Activated CD8-positive, alpha-beta memory T cell treated with anti-CD3 and anti-CD28 coated beads, Interleukin-2, amount 10 ng/mL, durations not matched to agents 7 days and 5 days (primary cell): ENCODE measurements at regions not wholly inside any gene's neighbourhood (a gene's known extent, or its start where the extent isn't known, plus 50 kb on each side); places are given as distances from the start of the nearest gene placed in this dataset.

ENCODE experiments used
- ATAC-seq: fragments of 150-1000 bp; cut with Tn5 transposase; one replicate; pipeline ENCODE4 v1.10.0; 2021; ENCODE audit warnings: moderate library complexity
- CTCF ChIA-PET: fragments of 350-600 bp; sonication (Branson Sonifier 250); formaldehyde crosslinking; loops from one replicate; lab custom pipeline; 2021; ENCODE audit warnings: antibody characterized with exemption; lab: Charles Lee
- DNase-seq: peaks from one replicate; pipeline ENCODE4 v3.0.0-alpha.2; 2020
- H3K27ac Mint-ChIP-seq: one replicate; pipeline ENCODE4 v1.8.0; 2021; ENCODE audit warnings: mild to moderate bottlenecking, mixed read lengths
- H3K27me3 Mint-ChIP-seq: one replicate; pipeline ENCODE4 v1.8.0; 2021; ENCODE audit warnings: mixed read lengths
- H3K36me3 Mint-ChIP-seq: one replicate; pipeline ENCODE4 v1.8.0; 2021; ENCODE audit warnings: mild to moderate bottlenecking, mixed read lengths
- H3K4me1 Mint-ChIP-seq: one replicate; pipeline ENCODE4 v1.8.0; 2021; ENCODE audit warnings: mixed read lengths
- H3K4me3 Mint-ChIP-seq: one replicate; pipeline ENCODE4 v1.8.0; 2021; ENCODE audit warnings: mild to moderate bottlenecking, moderate library complexity, mixed read lengths
- H3K9me3 Mint-ChIP-seq: one replicate; pipeline ENCODE4 v1.8.0; 2022; ENCODE audit warnings: low read depth, mixed read lengths

- Mint-ChIP-seq H3K4me1 (no peaks in the 10 kb centered on the region), H3K27ac (no peak overlapping the region), H3K36me3 (no peaks in the 10 kb centered on the region), H3K27me3 (no peaks in the 10 kb centered on the region), H3K4me3 (no peak overlapping the region), H3K9me3 (no peaks in the 10 kb centered on the region)
- DNase-seq, result no peak
- ATAC-seq, result no peak
- CTCF ChIA-PET, result no interaction called here
Measured at GRCh38 chr2:58866040-58866439, 624.9 kb upstream of the FANCL start.

GRCh38 chr2:58865436-58865835, 624.3 kb upstream of the FANCL start:
- H3K27me3 Mint-ChIP-seq, result no peaks in the 10 kb centered on the region
- H3K4me1 Mint-ChIP-seq, result no peaks in the 10 kb centered on the region
- DNase-seq, result no peak
- ATAC-seq, result no peak
- CTCF ChIA-PET, result no interaction called here
- no peaks in the 10 kb centered on the region for H3K36me3 Mint-ChIP-seq
- H3K4me3 Mint-ChIP-seq, result no peak overlapping the region
- no peak overlapping the region for H3K27ac Mint-ChIP-seq
- H3K9me3 Mint-ChIP-seq, result no peaks in the 10 kb centered on the region

- CTCF ChIA-PET, result no interaction called here
- ATAC-seq (no peak), DNase-seq (no peak)
- Mint-ChIP-seq H3K27me3 (no peaks in the 10 kb centered on the region), H3K9me3 (no peaks in the 10 kb centered on the region), H3K4me3 (no peak overlapping the region), H3K36me3 (no peaks in the 10 kb centered on the region), H3K4me1 (no peaks in the 10 kb centered on the region), H3K27ac (no peak overlapping the region)
Measured at GRCh38 chr2:58862244-58862643, 621.1 kb upstream of the FANCL start.

- H3K27ac Mint-ChIP-seq, result no peak overlapping the region
- DNase-seq, result no peak
- H3K4me3 Mint-ChIP-seq, result no peak overlapping the region
- H3K9me3 Mint-ChIP-seq, result no peaks in the 10 kb centered on the region
- H3K4me1 Mint-ChIP-seq, result no peaks in the 10 kb centered on the region
- CTCF ChIA-PET, result no interaction called here
- ATAC-seq, result no peak
- no peaks in the 10 kb centered on the region for H3K36me3 Mint-ChIP-seq
- H3K27me3 Mint-ChIP-seq, result no peaks in the 10 kb centered on the region
Measured at GRCh38 chr2:58860586-58860985, 619.5 kb upstream of the FANCL start.

DNA sequence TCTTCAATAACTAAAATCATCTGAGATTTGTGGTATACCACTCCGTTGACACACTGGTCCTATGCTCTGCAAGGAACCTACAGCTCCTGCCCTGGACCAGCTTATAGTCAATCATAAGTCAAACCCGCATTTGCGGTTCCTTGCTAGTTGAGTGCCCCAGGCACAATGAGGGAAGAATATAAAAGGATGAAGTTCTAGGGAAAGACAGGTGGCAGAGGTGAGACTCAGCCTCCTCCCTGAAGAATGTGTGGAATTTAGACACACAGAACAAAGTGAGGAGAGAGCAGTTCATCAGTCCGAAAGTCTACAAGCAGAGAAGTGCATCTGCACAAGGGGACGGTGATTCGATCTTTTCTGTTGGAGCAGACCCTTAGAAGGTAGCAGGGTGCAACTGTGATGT, 615.0 kb upstream of the FANCL start:
- H3K4me3 Mint-ChIP-seq, result no peak overlapping the region
- H3K4me1 Mint-ChIP-seq, result no peaks in the 10 kb centered on the region
- no peak for ATAC-seq
- DNase-seq, result no peak
- CTCF ChIA-PET, result no interaction called here
- H3K27me3 Mint-ChIP-seq, result no peaks in the 10 kb centered on the region
- no peak overlapping the region for H3K27ac Mint-ChIP-seq
- no peaks in the 10 kb centered on the region for H3K9me3 Mint-ChIP-seq
- H3K36me3 Mint-ChIP-seq, result no peaks in the 10 kb centered on the region

- ATAC-seq (no peak), DNase-seq (no peak)
- CTCF ChIA-PET, result no interaction called here
- H3K27ac Mint-ChIP-seq, result no peak overlapping the region
- H3K9me3 Mint-ChIP-seq, result no peaks in the 10 kb centered on the region
- no peaks in the 10 kb centered on the region for H3K36me3 Mint-ChIP-seq
- no peak overlapping the region for H3K4me3 Mint-ChIP-seq
- no peaks in the 10 kb centered on the region for H3K27me3 Mint-ChIP-seq
- H3K4me1 Mint-ChIP-seq, result no peaks in the 10 kb centered on the region
Measured at GRCh38 chr2:58853420-58853819, 612.3 kb upstream of the FANCL start.

DNA sequence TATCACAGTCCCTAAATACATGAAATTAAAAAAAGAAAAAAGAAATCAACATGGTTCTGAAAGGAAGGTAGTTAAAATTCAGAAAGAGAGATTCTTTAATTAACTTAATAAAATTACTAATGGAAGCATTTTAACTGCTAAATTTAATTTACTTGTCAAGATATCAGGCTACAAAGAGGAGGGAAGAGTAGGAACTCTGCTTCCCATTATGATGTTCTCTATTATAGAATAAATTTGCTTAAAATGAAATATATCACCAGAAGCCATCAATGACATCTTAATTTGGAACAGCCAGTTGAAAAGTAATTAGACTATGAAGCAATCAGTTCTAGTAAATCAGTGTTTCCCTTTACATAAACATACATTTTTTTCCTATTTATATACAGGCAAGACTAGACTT, 611.8 kb upstream of the FANCL start:
- H3K27me3 Mint-ChIP-seq, result no peaks in the 10 kb centered on the region
- no peak for ATAC-seq

DNA sequence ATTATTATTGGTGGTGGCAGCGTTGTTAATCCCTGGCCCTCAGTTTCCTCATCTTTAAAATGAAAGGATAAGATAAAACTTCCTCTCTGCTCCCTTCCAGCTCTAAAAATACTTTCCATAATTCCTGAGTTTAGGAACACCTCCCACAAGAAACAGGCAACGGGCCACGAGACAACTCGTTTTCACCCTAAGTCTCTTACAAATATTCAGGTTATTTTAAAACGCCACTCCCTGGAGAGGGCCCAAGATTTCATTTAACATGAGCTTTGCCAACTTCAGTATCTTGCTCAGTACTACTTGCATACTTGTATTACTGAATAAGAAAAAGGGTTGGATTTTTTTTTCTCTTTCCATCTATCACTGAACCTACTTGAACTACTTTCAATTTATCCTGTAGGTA, 611.1 kb upstream of the FANCL start:
- Mint-ChIP-seq H3K27me3 (no peaks in the 10 kb centered on the region), H3K36me3 (no peaks in the 10 kb centered on the region), H3K4me1 (no peaks in the 10 kb centered on the region), H3K9me3 (no peaks in the 10 kb centered on the region), H3K27ac (no peak overlapping the region), H3K4me3 (no peak overlapping the region)
- no peak for ATAC-seq
- DNase-seq, result no peak
- CTCF ChIA-PET, result no interaction called here

More for the DNA sequence above, 611.8 kb upstream of the FANCL start:
- no peaks in the 10 kb centered on the region for H3K9me3 Mint-ChIP-seq
- H3K36me3 Mint-ChIP-seq, result no peaks in the 10 kb centered on the region
- no peaks in the 10 kb centered on the region for H3K4me1 Mint-ChIP-seq
- DNase-seq, result no peak
- no peak overlapping the region for H3K27ac Mint-ChIP-seq
- no peak overlapping the region for H3K4me3 Mint-ChIP-seq
- CTCF ChIA-PET, result no interaction called here

GRCh38 chr2:58851598-58851997, 610.5 kb upstream of the FANCL start:
- ATAC-seq (no peak), DNase-seq (no peak)
- H3K4me1 Mint-ChIP-seq, result no peaks in the 10 kb centered on the region
- no peaks in the 10 kb centered on the region for H3K36me3 Mint-ChIP-seq
- H3K4me3 Mint-ChIP-seq, result no peak overlapping the region
- H3K27me3 Mint-ChIP-seq, result no peaks in the 10 kb centered on the region
- H3K27ac Mint-ChIP-seq, result no peak overlapping the region
- CTCF ChIA-PET, result no interaction called here
- no peaks in the 10 kb centered on the region for H3K9me3 Mint-ChIP-seq

- Mint-ChIP-seq H3K9me3 (no peaks in the 10 kb centered on the region), H3K36me3 (no peaks in the 10 kb centered on the region), H3K27ac (no peak overlapping the region), H3K27me3 (no peaks in the 10 kb centered on the region), H3K4me1 (no peaks in the 10 kb centered on the region), H3K4me3 (no peak overlapping the region)
- DNase-seq (no peak), ATAC-seq (no peak)
- CTCF ChIA-PET, result no interaction called here
Measured at GRCh38 chr2:58845011-58845410, 603.9 kb upstream of the FANCL start.

- Mint-ChIP-seq H3K27ac (no peak overlapping the region), H3K27me3 (no peaks in the 10 kb centered on the region), H3K36me3 (no peaks in the 10 kb centered on the region), H3K9me3 (no peaks in the 10 kb centered on the region), H3K4me3 (no peak overlapping the region), H3K4me1 (no peaks in the 10 kb centered on the region)
- ATAC-seq (no peak), DNase-seq (no peak)
- CTCF ChIA-PET, result interaction anchor here (1.3 kb wide), 1 partner anchor 12 kb away, joined by 3 read pairs; no protein-coding TSS in a partner anchor
Measured at GRCh38 chr2:58842501-58843155, 601.5 kb upstream of the FANCL start.

- H3K9me3 Mint-ChIP-seq, result peaks cover 2% of the 10 kb centered on the region
- no peaks in the 10 kb centered on the region for H3K4me1 Mint-ChIP-seq
- no peaks in the 10 kb centered on the region for H3K27me3 Mint-ChIP-seq
- H3K27ac Mint-ChIP-seq, result no peak overlapping the region
- no peaks in the 10 kb centered on the region for H3K36me3 Mint-ChIP-seq
- no peak overlapping the region for H3K4me3 Mint-ChIP-seq
- CTCF ChIA-PET, result no interaction called here
- DNase-seq, result no peak
- ATAC-seq, result no peak
Measured at GRCh38 chr2:58834404-58834803, 593.3 kb upstream of the FANCL start.

- H3K36me3 Mint-ChIP-seq, result no peaks in the 10 kb centered on the region
- DNase-seq (no peak), ATAC-seq (no peak)
- CTCF ChIA-PET, result no interaction called here
- H3K4me1 Mint-ChIP-seq, result no peaks in the 10 kb centered on the region
- H3K9me3 Mint-ChIP-seq, result peaks cover 7% of the 10 kb centered on the region
- no peak overlapping the region for H3K4me3 Mint-ChIP-seq
- H3K27ac Mint-ChIP-seq, result no peak overlapping the region
- H3K27me3 Mint-ChIP-seq, result no peaks in the 10 kb centered on the region
Measured at GRCh38 chr2:58826795-58827194, 585.7 kb upstream of the FANCL start.

GRCh38 chr2:58812771-58813344, 571.7 kb upstream of the FANCL start:
- Mint-ChIP-seq H3K27me3 (no peaks in the 10 kb centered on the region), H3K9me3 (peaks cover 2% of the 10 kb centered on the region), H3K27ac (no peak overlapping the region), H3K4me3 (no peak overlapping the region), H3K36me3 (no peaks in the 10 kb centered on the region), H3K4me1 (no peaks in the 10 kb centered on the region)
- no peak for ATAC-seq
- CTCF ChIA-PET, result no interaction called here
- no peak for DNase-seq
